Fibroblast of skin of right quadriceps (primary cell): ENCODE measurements at regions not wholly inside any gene's neighbourhood (a gene's known extent, or its start where the extent isn't known, plus 50 kb on each side); places are given as distances from the start of the nearest gene placed in this dataset.
"Not testable (repeated sequence)": the region's sequence is repeated elsewhere in the genome, so short reads cannot be mapped to it uniquely, and the experiment has no call there.

ENCODE experiments used
- DNase-seq: peaks from one replicate; pipeline ENCODE4 v3.0.0-alpha.2; 2013

GRCh38 chr3:161920196-161920595 is 423.6 kb downstream of the OTOL1 start:
- peak; percentile 19 for DNase-seq

GRCh38 chr3:161925749-161926360 is 429.2 kb downstream of the OTOL1 start:
- DNase-seq, result no peak

- DNase-seq, result peak; percentile 29
These were observed 430.5 kb downstream of the OTOL1 start for GRCh38 chr3:161927131-161927530.

DNA sequence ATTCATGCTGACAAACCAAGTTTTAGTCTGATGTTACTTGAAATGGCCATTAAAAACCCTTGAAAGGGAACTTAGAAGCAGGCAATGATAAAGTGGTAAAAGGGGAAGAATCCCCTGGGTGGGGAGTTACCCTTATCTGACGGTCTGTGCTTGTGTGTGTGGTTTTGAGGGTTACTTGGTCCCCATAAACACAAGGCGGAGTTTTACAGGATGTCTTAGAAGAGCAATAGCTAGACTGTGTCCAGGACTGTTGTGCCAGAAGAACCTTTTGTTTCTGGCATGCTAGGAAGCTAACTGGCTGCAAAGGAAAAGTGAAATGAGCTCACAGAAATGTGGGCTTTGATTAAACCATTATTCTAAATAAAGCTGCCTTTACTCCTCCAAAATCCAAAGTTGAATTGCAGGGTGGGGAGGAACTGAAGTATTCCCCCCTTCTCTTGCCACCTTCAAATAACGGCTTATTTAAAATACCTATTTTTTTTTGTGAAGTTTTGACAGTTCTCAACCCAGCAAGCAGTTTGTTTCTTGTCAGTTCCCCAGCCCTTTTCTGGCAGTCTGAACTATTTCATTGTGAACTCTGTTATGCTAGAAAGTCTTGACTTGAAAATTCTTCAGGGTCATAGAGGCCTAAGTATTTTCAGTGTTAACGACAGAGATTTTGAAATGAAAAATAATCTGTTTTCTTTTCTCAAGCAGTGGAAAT is 443.5 kb downstream of the OTOL1 start:
- DNase-seq, result no peak

DNA sequence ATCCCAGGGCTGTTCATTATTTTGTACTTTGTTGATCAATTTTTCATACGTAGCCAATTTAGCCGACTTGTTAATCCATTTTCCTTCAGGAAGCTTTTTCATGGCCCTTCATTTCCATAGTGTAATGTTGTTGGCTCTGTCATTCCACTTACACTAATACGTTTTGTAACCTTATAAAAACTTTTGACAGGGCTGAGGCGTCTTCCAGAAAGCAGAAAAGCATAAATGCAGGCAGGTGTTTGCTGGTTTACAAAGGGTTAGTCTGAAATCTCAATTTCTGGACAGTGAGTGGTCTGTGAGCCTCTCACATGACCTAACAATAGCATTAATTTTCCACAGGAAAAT is 444.0 kb downstream of the OTOL1 start:
- no peak for DNase-seq

DNA sequence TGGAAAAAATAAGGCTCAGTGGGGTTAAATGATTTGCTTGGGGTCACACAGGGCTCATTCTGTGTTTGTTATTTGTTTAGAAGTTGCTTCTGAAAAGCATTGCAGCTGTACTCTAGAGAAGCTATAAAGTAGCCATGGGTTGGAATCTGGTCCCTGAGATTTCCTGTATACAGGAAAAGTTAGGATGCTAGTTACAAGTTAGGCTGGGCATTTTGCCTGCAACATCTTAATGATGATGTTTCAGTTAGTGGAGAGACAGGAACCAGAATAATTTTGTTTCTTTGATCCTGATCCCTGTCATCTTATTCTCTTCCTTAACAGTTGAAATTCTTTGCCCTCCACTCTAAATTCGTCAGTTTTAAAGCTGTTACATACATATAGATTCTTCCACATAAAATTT is 445.3 kb downstream of the OTOL1 start:
- DNase-seq, result no peak

GRCh38 chr3:161943801-161944345 is 447.3 kb downstream of the OTOL1 start:
- not testable (repeated sequence) for DNase-seq

DNA sequence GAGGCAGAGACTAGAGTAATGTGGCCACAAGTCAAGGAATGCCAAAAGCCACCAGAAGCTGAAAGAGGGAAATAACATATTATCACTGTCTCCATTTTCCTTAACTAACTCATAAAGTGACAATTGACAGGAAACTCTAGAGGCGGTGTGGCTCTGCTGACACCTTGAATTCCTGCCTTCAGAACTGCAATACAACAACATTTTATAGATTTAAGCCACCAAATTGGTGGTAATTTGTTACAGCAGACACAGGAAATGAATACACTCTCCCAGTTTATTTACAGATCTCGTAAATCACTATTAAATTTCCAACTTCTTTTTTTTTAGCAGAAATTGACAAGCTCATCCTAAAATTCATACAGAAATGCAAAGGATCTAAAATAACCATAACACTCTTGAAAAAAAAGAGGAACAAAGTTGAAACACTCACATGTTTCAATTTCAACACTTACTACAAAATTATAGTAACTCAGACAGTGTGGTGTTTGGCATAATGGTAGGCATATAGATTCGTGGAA is 449.9 kb downstream of the OTOL1 start:
- DNase-seq, result no peak

DNA sequence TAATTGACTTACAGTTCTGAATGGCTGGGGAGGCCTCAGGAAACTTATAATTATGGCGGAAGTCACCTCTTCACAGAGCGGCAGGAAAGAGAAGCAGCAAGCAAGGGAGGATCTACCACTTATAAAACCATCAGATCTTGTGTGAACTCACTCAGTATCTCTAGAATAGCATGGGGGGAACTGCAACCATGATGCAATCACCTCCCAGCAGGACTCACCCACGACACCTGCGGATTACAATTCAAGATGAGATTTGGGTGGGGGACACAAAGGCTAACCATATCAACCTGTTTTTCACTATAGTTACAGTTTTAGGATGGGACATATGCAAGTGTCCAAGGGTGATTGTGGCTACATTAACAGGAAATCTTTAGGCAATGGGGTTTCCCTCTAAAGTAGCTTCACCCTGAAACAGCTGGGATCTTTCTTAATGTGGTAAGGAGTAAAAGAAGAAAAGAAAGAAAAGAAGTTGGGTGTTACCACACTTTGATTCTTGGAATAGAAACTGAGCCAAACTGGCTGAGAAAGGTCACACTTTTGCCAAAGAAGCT is 453.8 kb downstream of the OTOL1 start:
- DNase-seq, result no peak

- DNase-seq, result peak; percentile 47
These were observed 460.9 kb downstream of the OTOL1 start for GRCh38 chr3:161957467-161957866.

DNA sequence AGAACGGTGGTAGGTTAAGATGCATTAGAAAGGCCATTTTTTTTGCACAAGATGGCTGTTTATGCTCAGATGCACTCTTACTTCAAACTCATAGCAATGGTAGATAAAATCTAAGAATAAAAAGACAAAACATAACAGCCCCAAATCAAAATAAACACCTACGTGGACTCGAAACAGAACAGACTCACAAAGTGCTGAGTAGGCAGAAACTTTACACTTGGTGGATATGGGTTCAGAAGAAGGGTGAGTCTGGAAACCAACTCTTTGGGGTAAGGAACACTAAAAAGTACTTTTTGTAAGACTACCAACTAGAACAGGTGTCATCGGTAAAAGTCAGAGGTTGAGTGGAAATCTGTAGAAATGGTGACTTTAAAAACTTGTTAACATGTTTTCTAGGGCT is 468.2 kb downstream of the OTOL1 start:
- DNase-seq, result no peak

- DNase-seq, result peak; percentile 28
These were observed 473.3 kb downstream of the OTOL1 start for GRCh38 chr3:161969867-161970266.

GRCh38 chr3:161975201-161975600 is 478.6 kb downstream of the OTOL1 start:
- no peak for DNase-seq

DNA sequence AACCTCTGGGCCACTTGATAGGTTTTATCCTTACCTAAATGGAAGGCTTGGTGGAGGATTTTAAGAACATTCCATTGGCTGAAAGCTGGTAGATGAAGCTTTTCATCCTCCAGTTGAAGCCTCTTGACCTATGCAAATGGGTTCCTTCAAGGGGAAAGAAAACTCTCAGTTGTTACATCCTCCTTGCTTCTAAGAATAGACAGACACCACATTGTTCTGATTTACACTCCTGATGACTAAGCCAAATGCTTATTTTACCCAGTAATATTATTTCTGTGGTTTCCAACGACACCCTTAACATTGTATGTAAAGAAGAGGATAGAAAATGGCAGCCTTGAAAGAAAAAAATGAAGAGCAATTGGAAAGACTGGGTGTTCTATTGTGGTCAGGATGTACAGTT is 480.5 kb downstream of the OTOL1 start:
- DNase-seq, result peak; percentile 74

DNA sequence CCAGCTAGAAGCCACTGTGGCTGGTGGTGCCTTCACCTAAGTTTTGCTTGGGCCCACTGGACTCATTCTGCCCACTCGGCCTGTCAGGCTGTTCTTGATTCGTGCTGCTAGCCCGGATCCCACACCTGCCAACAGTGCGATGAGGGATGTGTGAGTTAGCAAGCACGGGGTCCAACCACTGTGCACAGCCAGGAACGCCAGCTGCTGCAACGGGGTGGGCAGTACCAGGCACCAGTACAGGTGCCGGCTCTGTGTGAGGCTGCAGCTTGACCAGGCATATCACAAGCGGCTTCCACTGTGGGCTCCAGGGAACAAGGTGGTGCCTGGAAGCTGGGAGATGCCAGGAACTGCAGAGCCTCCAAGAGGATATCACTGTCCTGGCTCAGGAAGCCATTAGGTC is 481.2 kb downstream of the OTOL1 start:
- DNase-seq, result no peak

GRCh38 chr3:161987933-161988332 is 491.3 kb downstream of the OTOL1 start:
- DNase-seq, result no peak

- DNase-seq, result no peak
These were observed 492.4 kb downstream of the OTOL1 start for GRCh38 chr3:161989012-161989411.

- DNase-seq, result no peak
These were observed 493.4 kb downstream of the OTOL1 start for GRCh38 chr3:161990036-161990435.

DNA sequence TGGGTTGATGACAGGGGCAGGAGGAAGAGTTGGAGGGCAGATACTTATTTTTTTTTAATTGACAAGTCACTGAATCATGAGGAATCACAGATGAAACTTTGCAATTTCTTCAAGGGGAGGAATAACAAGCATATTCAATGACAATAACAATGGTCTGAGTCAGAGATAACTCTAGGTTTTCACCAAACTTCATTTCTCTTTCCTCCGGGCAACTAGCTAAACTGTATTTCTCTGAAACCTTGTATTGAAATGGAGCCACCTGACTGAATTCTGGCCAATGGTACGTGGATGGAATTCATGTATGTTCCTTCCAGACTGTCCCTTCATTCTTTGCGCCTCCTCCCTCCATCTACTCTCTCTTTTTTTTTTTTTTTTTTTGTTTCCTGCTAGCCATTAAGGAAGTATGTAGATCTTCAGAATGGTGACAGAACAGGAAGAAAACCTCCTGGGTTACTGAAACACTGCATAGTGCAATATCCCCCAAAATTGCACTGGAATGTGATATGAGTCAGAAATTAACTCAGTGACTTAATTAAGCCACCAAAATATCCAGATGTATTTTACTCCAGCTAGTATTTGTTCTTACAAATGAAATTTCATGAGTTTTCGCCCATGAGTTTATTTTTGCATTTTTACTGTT is 495.4 kb downstream of the OTOL1 start:
- peak; percentile 58 for DNase-seq

- no peak for DNase-seq
These were observed 503.2 kb downstream of the OTOL1 start for GRCh38 chr3:161999846-162000245.

DNA sequence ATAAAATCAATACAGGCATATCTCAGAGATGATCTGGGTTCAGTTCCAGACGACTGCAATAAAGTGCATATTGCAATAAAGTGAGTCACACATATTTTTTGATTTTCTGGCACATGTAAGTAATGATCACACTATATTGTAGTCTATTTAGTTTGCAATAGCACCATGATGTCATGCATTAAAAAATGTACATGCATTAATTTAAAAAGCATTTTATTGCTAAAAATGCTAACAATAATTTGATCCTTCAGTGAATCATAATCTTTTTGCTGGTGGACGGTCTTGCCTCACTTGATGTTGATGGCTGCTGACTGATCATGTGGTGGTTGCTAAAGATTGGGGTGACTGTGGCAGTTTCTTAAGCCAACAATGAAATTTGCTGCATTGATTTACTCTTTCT is 511.1 kb downstream of the OTOL1 start:
- DNase-seq, result peak; percentile 42

- no peak for DNase-seq
These were observed 516.0 kb downstream of the OTOL1 start for GRCh38 chr3:162012633-162013032.

DNA sequence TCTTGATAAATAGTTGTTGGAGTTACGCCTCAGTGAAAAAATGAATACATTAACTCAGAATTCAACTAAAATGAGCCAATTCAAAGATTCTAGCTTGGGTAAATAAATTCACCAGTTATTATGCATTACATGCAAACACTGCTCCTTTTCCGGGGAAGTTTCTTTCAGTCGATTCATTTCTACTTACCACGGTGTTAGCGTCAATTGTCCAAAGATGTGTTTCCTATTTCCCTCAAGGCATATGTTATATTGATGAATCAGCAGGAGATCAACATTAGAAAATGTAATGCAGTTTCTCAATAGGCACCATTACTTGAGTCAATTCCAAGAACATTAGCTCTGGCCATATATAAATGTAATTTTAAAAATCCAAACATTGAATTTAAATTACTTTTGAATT is 517.7 kb downstream of the OTOL1 start:
- DNase-seq, result no peak

DNA sequence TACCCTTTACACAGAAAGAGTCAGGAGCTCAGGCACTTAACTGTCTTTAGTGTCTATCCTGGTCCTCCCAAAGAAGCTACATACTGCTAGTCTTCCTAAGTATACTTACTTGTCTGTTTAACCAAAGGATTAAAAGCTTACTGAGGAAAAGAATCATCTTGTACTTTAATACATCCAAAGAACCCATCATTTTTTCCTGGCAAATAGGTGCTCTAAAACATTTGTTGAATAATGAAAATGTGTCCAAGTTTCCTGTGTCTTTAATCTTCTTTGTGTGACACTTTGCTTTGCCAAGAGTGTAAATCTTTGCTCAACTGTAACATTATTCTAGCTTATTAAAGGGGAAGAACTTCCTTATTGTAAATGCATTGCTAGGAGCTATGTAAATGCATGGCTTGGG is 519.2 kb downstream of the OTOL1 start:
- DNase-seq, result no peak
